ENCODE measurements at regions not wholly inside any gene's neighbourhood (a gene's known extent, or its start where the extent isn't known, plus 50 kb on each side); places are given as distances from the start of the nearest gene placed in this dataset.
A peak's percentile ranks its signal among the peaks of the same experiment; 100 is the strongest.

DNA sequence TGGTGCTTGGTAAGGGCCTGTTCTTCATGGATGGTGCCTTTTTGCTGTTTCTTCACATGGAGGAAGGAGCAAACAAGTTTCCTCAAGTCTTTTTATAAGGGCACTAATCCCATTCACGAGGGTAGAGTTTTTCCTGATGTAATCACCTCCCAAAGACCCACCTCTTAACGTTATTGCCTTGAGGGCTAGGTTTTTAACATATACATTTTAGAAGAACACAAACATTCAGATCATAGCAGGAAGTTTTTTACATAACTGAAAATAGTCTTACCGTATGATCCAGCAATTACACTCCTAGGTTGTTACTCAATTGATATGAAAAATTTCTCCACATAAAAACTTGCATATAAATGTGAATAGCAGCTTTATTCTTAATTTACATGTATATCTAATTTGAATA, 976.3 kb downstream of the DSC3 start:
- DNase-seq (ENCODE audit: low spot score), result no peak

DNA sequence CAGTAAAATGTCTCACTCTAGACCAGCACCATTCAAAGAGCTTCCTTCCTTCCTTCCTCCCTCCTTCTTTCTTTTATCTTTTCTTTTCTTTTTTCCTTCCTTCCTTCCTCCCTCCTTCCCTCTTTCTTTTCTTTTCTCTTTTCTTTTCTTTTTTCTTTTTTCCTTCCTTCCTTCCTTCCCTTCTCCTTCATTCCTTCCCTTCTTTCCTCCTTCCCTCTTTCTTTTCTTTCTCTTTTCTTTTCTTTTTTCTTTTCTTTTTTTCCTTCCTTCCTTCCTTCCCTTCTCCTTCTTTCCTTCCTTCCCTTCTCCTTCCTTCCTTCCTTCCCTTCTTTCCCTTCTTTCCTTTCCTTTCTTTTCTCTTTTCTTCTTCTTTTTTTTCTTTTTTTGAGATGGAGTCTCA, 985.1 kb downstream of the DSC3 start:
- DNase-seq (ENCODE audit: low spot score), result no peak

DNA sequence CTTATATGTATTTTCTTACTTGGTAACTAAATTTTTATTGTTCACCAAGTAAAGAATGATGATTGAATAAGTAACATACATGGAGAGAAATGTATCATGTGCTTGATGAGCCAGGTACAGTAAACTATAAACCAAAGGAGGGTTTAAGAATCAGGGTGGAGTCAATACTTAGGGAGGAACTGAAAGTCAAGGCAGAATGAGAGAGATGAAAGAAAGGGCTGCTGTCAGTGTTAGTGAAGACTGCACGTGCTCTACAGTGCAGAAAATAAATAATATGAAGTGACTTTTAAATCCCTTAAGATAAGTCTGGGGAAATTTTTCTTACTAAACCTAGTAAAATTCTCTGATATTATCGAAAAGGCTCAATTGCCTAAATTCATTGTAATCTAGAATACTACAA, 986.0 kb downstream of the DSC3 start:
- no peak for DNase-seq (ENCODE audit: low spot score)

DNA sequence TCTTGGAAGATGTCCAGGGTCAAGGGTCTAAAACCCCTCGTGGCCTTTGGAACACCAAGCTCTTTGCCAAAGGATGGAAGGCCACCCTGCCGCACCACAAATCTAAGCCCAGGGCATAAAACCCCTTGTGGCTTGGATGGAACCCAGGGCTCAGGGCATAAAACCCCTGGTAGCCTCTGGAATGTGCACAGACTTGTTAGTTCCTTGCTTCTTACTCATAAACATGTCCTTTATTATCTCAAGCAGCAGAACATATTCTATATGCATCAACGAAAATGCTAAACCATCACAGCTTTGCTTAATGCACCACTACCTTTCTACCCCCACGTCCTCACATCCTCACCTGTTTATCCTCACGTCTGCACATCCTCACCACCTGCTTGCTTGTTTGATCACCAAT, 998.0 kb downstream of the DSC3 start:
- no peak for DNase-seq (ENCODE audit: low spot score)

DNA sequence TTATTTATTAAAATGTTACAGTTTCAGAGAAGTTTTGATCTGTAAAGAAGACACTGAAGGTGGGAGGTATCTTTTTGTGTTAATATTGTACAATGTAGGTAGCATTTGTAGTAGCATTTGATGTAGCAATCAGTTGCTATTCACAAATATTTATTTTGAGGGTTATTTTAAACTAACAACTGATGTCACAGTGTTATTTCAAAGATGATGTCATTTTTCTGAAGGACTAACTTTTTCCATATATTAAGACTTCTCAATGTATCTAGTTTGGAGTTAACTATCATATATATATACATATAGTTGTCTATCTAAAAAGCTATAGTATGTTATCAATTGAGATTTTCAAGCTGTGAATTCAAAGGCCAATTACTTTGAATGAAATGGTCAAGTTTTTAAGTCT, 1003.3 kb downstream of the DSC3 start:
- no peak for DNase-seq (ENCODE audit: low spot score)

DNA sequence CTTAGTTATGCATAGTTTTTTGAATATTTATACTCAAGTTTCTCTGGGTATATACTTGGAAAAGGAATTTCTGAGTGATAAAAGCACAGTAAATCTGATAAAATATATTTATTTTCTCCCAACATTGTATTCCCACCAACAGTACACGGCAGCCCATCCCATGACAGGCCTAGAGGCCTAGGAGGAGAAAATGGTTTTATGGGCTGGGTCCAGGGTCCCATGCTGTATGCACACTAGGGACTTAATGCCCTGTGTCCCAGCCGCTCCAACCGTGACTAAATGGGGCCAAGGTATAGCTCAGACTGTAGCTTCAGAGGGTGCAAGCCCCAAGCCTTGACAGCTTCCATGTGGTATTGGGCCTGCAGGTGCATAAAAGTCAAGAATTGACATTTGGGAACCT, 1007.7 kb downstream of the DSC3 start:
- DNase-seq (ENCODE audit: low spot score), result no peak

DNA sequence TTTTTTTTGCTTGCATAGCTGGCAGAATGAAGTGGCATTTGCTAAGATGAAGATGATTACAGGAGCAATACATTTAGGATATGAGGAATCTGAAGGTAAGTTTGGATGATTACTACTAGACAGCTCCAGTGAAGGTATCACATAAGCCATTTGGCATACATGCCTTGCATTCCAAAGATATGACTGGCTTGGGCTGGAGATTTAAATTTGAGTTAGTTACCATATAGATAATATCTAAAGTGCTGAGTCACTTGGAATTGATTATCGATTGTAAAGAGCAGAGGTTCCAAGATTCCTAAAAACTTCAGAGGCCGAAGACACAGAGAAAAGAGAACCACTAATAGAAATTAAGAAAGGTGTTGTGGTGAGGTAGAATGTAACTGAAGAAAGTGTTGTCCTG, 1026.4 kb downstream of the DSC3 start:
- no peak for DNase-seq (ENCODE audit: low spot score)

DNA sequence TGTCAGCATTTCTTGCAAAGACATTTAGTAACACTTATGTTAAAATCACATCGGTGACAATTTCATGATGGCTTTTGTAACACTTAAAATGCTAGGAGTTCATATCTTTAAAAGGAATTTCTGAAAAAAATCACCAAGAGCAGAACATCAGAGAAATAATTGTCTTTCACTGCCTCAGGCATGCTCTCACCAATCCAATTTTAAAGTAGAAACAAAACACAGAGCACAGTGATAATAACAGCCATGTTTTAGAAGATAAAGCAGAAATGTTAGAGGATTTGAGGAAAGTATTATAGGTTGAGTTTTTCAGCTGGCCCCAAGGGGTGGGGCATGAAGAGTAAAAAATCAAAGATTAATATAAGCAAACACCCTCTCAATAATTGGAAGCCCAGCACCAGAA, 1037.6 kb downstream of the DSC3 start:
- DNase-seq (ENCODE audit: low spot score), result no peak

DNA sequence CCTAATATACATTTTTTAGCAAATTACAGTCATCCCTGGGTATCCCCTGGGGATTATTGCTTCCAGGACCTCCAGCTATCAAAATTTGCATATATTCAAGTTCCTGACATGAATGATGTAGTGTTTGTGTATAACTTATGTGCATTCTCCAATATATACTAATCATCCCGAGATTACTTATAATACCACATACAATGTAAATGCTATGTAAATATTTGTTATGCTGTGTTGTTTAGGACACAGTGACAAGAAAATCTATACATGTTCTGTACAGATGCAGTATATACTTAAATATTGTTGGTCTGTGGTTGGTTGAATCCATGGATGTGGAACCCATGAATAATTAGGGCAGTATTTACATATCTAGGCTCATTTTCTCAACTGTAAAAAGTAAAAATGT, 1060.3 kb downstream of the DSC3 start:
- DNase-seq (ENCODE audit: low spot score), result no peak

DNA sequence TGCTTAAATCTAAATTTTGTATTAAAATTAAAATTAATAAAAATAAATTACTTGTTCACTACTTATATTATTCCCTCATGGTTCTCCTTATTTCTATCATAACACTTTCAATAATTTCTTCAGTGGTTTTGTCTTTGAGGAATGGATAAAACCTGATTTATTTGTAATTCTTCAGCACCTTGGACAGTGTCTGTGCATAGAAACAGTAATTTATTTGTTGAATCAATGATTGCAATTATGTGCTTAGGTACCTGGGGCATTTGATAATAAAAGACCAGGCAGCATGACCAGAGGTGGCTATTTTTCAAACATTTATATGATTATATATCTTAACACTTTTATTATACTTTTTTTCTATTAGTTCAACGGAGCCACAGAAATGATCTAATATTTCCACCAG, 1062.7 kb downstream of the DSC3 start:
- no peak for DNase-seq (ENCODE audit: low spot score)

DNA sequence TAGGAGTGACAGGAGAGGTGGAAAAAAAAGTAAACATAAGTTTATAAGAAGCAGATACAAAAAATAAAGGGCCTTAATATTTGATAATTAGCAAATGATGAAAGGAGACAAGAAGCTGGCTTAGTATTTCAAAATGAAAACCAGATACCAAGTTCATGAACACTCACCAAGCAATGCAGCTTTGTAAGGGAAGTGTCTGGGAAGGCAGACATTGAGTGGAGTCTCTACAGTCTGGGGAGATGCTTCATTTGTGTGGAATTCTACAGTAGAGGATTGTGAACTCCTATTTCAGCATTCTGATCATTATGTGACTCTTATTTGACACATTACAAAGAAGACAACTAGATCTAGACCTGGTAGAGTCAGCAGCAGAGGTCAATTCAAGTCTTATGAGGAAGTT, 1072.7 kb downstream of the DSC3 start:
- no peak for DNase-seq (ENCODE audit: low spot score)

DNA sequence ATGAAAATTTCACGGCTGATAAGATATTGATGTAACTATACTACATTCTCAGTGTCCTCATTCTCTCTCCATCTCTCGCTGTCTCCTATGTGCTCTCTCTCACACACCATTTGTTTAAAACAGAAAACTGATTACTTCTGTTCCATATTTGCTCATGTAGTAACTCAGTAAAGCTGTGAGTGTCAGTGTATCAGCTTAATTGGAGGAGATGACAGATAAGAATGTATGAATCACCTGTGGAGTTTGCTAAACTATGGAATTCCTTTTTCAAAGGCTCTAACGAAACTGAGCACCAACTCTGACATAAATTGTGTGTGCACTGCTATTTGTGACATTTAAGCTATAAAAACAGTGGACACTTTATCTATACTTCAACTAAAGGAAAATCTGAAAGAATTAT, 1080.0 kb downstream of the DSC3 start:
- DNase-seq (ENCODE audit: low spot score), result no peak

DNA sequence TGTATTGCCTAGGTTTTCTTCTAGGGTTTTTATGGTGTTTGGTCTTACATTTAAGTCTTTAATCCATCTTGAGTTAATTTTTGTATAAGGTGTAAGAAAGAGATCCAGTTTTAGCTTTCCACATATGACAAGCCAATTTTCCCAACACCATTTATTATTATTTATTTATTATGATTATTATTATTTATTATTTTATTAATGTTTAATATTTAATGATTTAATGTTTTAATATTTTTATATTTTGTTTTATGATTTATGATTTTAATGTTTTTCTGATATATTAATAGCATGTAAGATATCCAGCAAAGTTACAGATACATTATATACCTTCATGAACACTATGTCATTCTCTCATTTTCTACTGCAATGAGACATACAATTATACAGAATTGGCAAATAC, 1082.0 kb downstream of the DSC3 start:
- DNase-seq (ENCODE audit: low spot score), result no peak

DNA sequence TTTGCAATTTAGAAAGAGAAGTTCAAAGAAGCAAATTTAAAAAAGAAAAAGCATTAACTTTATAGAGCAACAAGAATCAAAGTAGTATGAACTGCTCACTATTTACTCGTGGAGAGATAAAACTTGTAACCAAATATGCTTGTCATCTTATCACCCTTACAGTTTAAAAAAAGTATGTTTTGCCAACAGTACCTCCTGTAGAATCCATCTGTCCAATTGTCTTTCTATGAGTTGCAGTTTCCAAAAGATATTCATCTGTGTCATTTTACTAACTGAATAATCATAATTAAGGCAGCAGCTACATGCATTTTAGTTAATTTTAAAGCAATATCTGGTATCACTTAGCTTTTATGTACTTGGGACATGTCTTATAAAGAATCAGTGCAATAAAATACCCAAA, 1112.3 kb downstream of the DSC3 start:
- no peak for DNase-seq (ENCODE audit: low spot score)

DNA sequence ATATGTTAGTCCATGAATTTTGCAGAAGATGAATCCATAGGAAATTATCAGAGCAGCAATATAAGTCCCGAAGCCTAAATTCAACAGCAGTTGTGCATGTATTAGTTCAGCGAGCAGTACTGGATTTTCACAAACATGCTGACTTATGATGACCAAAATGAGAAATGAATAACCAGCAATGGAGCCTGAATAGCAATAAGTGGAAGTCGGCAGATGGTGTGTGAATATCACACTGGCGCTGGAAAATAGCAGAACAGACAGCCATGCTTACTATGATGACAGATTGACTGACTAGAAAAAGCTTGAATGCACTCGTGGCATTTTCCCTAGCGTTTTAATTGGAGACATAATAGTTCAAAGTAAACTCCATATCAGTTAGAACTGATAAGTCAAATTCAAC, 1114.5 kb downstream of the DSC3 start:
- no peak for DNase-seq (ENCODE audit: low spot score)

DNA sequence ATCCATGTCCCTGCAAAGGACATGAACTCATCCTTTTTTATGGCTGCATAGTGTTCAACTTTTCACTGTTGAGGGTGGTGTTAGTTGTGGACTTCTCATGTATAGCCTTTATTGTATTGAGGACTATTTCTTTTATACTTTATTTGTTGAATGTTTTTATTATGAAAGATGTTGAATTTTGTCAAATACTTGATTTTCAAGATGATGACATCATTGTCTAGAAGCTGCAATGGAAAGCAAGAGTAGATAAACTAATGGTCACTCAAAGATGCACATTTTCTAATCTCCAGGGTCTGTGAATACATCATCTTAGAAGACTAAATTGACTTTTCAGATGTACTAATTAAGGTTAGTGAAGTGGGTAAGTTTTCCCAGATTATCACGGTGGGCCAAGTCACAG, 1117.0 kb downstream of the DSC3 start:
- DNase-seq (ENCODE audit: low spot score), result no peak

DNA sequence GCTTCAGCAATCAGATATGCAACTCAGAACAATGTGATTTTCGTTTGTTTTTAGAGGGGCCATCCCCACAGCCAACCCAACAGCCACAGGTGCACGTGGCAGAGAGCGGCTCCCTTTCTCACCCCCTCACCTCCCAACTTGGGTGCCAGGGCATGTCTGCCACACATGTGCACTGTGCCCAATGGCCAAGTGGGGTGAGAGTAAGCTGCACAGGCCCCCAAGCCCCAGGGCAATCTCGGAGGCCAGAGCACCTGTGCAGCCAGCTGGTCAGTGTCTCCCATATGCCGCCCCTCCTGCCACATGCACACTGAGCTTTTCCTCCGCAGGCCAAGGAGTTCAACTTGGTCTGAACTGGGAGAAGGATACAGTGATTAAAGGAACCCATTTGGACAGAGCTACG, 1130.2 kb downstream of the DSC3 start:
- DNase-seq (ENCODE audit: low spot score), result peak; percentile 18

DNA sequence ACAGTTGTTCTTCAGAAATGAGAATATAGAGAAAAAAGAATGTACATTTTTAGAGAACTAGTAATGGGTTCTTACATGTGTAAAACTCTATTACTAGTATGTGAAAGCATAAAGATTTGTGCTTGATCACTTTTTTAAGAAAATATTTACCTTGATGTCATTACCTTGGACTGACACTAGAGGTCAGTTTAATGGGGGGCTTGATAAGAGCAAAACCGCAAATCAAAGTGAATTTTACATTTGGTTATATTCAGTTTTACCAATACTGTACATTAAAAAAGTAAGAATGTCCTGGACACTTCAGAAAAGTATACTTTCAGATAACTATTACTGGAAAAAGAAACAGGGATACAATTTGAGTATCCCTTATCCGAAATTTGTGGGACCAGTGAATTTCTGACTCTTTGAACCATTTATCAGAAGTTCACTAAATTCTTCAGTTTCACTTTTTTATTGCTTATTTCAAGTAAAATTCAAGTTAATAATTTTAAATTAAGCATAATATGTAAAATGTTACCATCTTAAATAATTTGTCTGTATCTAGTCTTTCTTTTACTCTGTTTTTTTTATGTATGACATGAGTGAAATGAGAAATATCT, 1149.5 kb downstream of the DSC3 start:
- DNase-seq (ENCODE audit: low spot score), result no peak

DNA sequence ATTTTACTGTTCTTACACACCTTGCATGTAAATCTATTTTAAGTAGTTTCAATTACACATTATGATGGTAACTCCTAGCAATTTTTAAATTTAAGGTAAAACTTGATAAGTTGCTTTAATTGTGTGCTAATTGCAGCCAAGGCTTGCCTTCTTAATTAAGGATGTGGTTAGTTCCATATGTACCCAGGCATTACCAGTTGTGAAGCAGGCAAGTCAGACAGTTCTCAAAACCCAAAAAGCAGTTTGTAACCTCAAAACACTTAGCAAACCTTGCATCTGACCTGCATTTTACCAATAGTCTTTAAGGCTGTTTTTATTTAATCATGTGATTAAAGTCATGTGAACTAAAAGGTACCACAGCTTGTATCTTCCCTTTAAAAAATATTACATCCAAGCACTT, 1159.4 kb downstream of the DSC3 start:
- no peak for DNase-seq (ENCODE audit: low spot score)

DNA sequence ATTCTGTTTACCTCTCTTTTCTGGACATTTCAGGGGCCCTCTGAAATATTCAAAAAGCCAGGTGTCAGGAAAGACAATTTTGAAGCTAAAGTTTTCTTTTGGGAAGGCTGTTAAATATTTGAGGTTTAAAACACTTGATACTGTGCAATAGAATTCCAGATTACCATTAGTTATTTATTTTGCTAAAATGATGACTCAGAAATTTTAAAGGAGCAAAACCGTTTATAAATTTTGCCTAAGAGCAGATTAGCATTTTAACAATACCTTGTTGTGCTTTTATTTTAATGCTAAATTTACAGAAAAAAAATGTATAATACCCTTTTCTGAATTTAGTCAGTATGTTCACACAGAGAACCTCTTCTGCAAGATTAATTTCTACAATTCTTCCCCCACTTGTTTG, 1159.9 kb downstream of the DSC3 start:
- DNase-seq (ENCODE audit: low spot score), result no peak

DNA sequence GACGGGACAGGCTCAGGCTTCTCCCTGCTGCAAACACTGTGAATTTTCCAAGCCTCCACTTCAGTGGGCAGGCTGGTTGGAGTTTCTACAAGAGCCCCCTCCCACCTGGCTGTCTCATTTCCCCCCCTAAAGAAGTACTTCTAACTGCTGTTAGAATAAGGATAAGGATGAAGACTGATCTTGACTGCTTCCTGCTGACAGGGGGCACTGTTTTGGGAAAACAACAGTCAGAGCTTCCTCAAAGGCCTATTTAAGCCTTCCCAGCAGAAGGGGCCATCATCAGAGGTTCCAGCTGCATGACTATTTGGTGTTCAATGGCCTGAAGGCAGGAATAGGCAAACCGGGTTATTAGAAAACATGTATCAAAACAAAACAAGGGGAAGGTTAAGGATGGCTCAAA, 1162.8 kb downstream of the DSC3 start:
- DNase-seq (ENCODE audit: low spot score), result no peak

DNA sequence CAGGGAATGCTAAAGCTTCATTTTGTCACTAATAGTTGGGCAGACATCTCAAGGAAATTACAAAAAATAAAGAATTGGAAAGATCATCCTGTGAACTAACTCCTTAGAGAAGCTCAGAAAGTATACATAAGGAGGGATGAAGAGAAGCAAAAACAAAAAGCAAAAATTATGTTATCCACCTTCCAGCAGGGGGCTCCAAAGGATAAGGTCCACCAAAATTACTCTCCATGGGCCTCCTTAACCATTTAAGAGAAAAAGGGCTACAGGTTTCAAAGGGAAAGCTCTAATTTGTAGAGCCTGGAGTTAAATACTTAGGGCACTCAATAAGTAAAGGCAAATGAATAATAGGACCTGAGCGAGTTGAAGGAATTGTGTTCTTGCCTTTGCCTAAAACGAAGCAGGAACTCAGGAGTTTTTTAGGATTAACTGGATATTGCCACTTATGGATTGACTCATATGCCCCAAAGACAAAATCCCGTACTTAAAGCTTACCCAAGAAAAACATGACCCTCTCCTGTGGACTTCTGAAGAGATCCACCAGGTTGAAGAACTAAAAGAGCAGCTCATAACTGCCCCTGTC, 1167.9 kb downstream of the DSC3 start:
- peak; percentile 34 for DNase-seq (ENCODE audit: low spot score)

DNA sequence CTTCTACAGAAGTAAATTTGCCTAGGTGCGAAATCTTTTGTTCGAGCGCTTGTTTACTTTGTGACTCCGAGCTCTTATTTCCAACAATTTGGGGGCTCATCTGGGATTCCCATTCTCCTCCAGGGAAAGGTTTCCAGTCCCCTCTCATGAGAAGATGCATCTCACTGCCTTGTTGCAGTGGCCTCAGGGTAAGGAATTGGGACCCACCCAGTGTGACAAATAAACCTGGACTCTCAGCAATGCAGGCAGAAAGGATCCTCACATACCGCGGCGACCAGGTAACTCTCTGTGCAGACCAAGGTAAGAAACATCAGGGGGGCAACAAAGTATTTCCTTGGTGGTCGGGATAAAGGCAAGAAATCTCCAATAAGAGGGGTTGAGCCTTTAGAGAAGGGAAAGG, 1169.3 kb downstream of the DSC3 start:
- no peak for DNase-seq (ENCODE audit: low spot score)

DNA sequence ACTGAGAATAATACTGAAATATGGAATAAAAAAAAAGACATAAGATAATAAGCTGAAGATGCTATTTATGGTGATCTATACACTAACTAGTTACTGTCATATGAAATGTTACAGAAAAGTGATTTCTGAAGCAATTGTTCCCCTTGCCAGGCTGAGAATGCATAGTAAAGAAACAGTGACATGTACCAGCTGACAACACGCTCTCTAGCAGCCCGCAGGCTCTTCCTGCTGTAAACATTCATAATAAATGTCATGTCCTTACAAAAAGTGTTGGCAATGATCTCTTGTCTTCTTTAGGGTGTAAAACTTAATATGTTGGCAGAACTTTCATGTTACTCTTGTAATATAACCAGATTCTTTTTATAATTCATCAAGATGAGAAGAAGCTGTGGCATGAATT, 1171.3 kb downstream of the DSC3 start:
- no peak for DNase-seq (ENCODE audit: low spot score)

DNA sequence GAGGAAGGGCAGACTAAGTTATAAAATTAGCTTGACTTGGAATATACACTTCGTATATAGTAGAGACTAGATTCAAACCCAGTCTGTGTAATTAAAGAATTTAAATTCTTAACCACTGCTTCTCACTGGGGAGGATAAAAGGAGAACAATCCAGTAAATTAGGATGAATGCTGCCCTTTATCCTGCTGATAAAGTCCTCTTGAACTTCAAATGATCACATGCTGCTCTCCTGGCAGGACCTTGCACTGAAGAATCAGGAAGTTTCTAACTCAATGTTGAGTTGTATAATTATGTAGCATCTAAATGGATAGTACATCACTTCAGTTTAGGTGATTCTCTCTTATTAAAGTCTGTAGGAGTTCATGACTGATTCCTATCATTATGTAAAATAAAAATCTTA, 1179.7 kb downstream of the DSC3 start:
- no peak for DNase-seq (ENCODE audit: low spot score)
